ENCODE measurements at regions not wholly inside any gene's neighbourhood (a gene's known extent, or its start where the extent isn't known, plus 50 kb on each side); places are given as distances from the start of the nearest gene placed in this dataset.

- H3K27me3 ChIP-seq, result no peaks in the 10 kb centered on the region
- H3K27ac ChIP-seq, result no peak overlapping the region
- H3K4me1 ChIP-seq (ENCODE audit: insufficient read depth), result no peaks in the 10 kb centered on the region
- peak overlapping the region; percentile 54 for H3K4me2 ChIP-seq
- no peaks in the 10 kb centered on the region for H3K9me3 ChIP-seq (ENCODE audit: low read depth)
- no peaks in the 10 kb centered on the region for H3K36me3 ChIP-seq (replicated peaks; ENCODE audit: insufficient read depth, low read depth)
- H3K4me3 ChIP-seq, result no peak overlapping the region
- H3K79me2 ChIP-seq, result no peaks in the 10 kb centered on the region
- no peaks in the 10 kb centered on the region for H3K9me2 ChIP-seq (replicated peaks; ENCODE audit: insufficient read depth)
- no peaks in the 10 kb centered on the region for H4K20me1 ChIP-seq (ENCODE audit: insufficient read depth, poor library complexity, severe bottlenecking)
- WGBS (ENCODE audit: low lambda C conversion rate, missing lambda C conversion rate), result 42% methylated on average over 13 of the region's 13 CpGs
- no peak for DNase-seq (ENCODE audit: low spot score)
- no peak for TF ChIP-seq EZH2phosphoT487 (IDR thresholded peaks at IDR 0.05; ENCODE audit: low read depth, severe bottlenecking, unreplicated experiment)
- H2AFZ ChIP-seq, result peak overlapping the region; percentile 8
Measured at GRCh38 chr10:129322933-129323820, 143.9 kb upstream of the MGMT start.

- 71% methylated on average over 4 of the region's 4 CpGs for WGBS (ENCODE audit: low lambda C conversion rate, missing lambda C conversion rate)
- no peaks in the 10 kb centered on the region for H3K79me2 ChIP-seq
- TF ChIP-seq EZH2phosphoT487 (IDR thresholded peaks at IDR 0.05; ENCODE audit: low read depth, severe bottlenecking, unreplicated experiment) (no peak), CTCF (IDR thresholded peaks at IDR 0.05; ENCODE audit: poor library complexity) (no peak), EZH2 (IDR thresholded peaks at IDR 0.05; ENCODE audit: borderline replicate concordance) (no peak)
- H3K4me2 ChIP-seq, result peak overlapping the region; percentile 54
- no peaks in the 10 kb centered on the region for H4K20me1 ChIP-seq (ENCODE audit: insufficient read depth, poor library complexity, severe bottlenecking)
- no peak overlapping the region for H3K4me3 ChIP-seq
- H3K9me2 ChIP-seq (replicated peaks; ENCODE audit: insufficient read depth), result no peaks in the 10 kb centered on the region
- H3K27ac ChIP-seq, result no peak overlapping the region
- H2AFZ ChIP-seq, result no peak overlapping the region
- no peaks in the 10 kb centered on the region for H3K36me3 ChIP-seq (replicated peaks; ENCODE audit: insufficient read depth, low read depth)
- H3K4me1 ChIP-seq (ENCODE audit: insufficient read depth), result no peaks in the 10 kb centered on the region
- no peaks in the 10 kb centered on the region for H3K9me3 ChIP-seq (ENCODE audit: low read depth)
- no peaks in the 10 kb centered on the region for H3K27me3 ChIP-seq
- no peak for DNase-seq (ENCODE audit: low spot score)
Measured at GRCh38 chr10:129323879-129324278, 143.2 kb upstream of the MGMT start.

DNA sequence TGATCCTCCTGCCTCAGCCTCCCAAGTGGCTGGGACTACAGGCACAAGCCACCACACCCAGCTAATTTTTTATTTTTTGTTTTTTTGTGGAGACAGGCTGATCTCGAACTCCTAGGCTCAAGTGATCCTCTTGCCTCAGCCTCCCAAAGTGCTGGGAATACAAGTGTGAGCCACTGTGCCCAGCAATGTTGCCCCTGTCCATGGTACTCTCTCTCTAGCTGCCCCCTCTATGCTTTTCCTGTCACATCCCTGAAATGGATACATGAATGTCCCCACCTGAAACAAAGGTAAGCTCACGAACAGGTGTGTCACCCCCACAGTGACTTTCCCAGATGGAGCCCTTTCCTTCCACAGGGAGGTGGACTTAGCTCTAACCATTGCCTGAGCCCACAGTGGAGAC lies 141.1 kb upstream of the MGMT start:
- Histone ChIP-seq H2AFZ (no peak overlapping the region), H3K4me3 (no peak overlapping the region), H3K4me2 (no peak overlapping the region), H3K27me3 (no peaks in the 10 kb centered on the region), H3K36me3 (replicated peaks; ENCODE audit: insufficient read depth, low read depth) (no peaks in the 10 kb centered on the region), H4K20me1 (ENCODE audit: insufficient read depth, poor library complexity, severe bottlenecking) (no peaks in the 10 kb centered on the region), H3K4me1 (ENCODE audit: insufficient read depth) (no peaks in the 10 kb centered on the region), H3K9me3 (ENCODE audit: low read depth) (no peaks in the 10 kb centered on the region), H3K79me2 (no peaks in the 10 kb centered on the region), H3K9me2 (replicated peaks; ENCODE audit: insufficient read depth) (no peaks in the 10 kb centered on the region), H3K27ac (no peak overlapping the region)
- 100% methylated on average over 2 of the region's 2 CpGs for WGBS (ENCODE audit: low lambda C conversion rate, missing lambda C conversion rate)
- DNase-seq (ENCODE audit: low spot score), result no peak
- TF ChIP-seq EZH2 (IDR thresholded peaks at IDR 0.05; ENCODE audit: borderline replicate concordance) (no peak), EZH2phosphoT487 (IDR thresholded peaks at IDR 0.05; ENCODE audit: low read depth, severe bottlenecking, unreplicated experiment) (no peak)

GRCh38 chr10:129328546-129328945 lies 138.5 kb upstream of the MGMT start:
- no peaks in the 10 kb centered on the region for H3K9me3 ChIP-seq (ENCODE audit: low read depth)
- no peaks in the 10 kb centered on the region for H4K20me1 ChIP-seq (ENCODE audit: insufficient read depth, poor library complexity, severe bottlenecking)
- no peak overlapping the region for H3K27ac ChIP-seq
- TF ChIP-seq EZH2phosphoT487 (IDR thresholded peaks at IDR 0.05; ENCODE audit: low read depth, severe bottlenecking, unreplicated experiment), result no peak
- no peaks in the 10 kb centered on the region for H3K79me2 ChIP-seq
- H2AFZ ChIP-seq, result no peak overlapping the region
- H3K36me3 ChIP-seq (replicated peaks; ENCODE audit: insufficient read depth, low read depth), result no peaks in the 10 kb centered on the region
- no peaks in the 10 kb centered on the region for H3K4me1 ChIP-seq (ENCODE audit: insufficient read depth)
- no peaks in the 10 kb centered on the region for H3K9me2 ChIP-seq (replicated peaks; ENCODE audit: insufficient read depth)
- H3K27me3 ChIP-seq, result no peaks in the 10 kb centered on the region
- WGBS (ENCODE audit: low lambda C conversion rate, missing lambda C conversion rate), result 56% methylated on average over 2 of the region's 2 CpGs
- no peak for DNase-seq (ENCODE audit: low spot score)
- H3K4me2 ChIP-seq, result no peak overlapping the region
- H3K4me3 ChIP-seq, result no peak overlapping the region
